HCT116 (cell line): ENCODE measurements at regions not wholly inside any gene's neighbourhood (a gene's known extent, or its start where the extent isn't known, plus 50 kb on each side); places are given as distances from the start of the nearest gene placed in this dataset.

ENCODE experiments used
- ATAC-seq: fragments of 200-7000 bp; cut with Tn5 transposase; 2 replicates; pipeline ENCODE4 v1.9.1; 2020; ENCODE audit warnings: mild to moderate bottlenecking, moderate library complexity
- BruUV-seq: library from RNA; stranded (reverse); fragments of 400-500 nt; replicated peaks from 2 replicates; lab custom pipeline; 2021; lab: Mats Ljungman, UMichigan
- CTCF ChIA-PET: fragments of 300-600 bp; sonication (Branson Sonifier 250); formaldehyde crosslinking; loops from one replicate; lab custom pipeline; 2021; ENCODE audit warnings: antibody characterized with exemption; lab: Charles Lee
- POLR2A ChIA-PET: fragments of 300-600, 350-600 bp; sonication (Branson Sonifier 250); formaldehyde crosslinking; loops from one replicate; lab custom pipeline; 2021; ENCODE audit warnings: antibody characterized with exemption; lab: Charles Lee
- RAD21 ChIA-PET, 2 experiments: fragments of 300-600 bp; sonication (Branson Sonifier 250); formaldehyde crosslinking; loops; one replicate each; lab custom pipeline; 2023; ENCODE audit warnings: low total read pairs in 2 of 2; ENCODE audit not compliant: uncharacterized antibody in 2 of 2, unreplicated experiment in 2 of 2, low non-redundant PET in 1 of 2; lab: Charles Lee
- DNase-seq: peaks from one replicate; pipeline ENCODE4 v3.0.0-alpha.2; 2010; ENCODE audit warnings: low read depth, low spot score
- H2AFZ ChIP-seq: fragments of 200-600 bp; shearing (Covaris generic), sonication (generic); 2 replicates; pipeline ENCODE4 v1.6.1; 2017; ENCODE audit warnings: low read depth, mixed run types, mixed read lengths, antibody characterized with exemption, low read length; ENCODE audit not compliant: poor library complexity, severe bottlenecking
- H3K27ac ChIP-seq: 2 replicates; pipeline ENCODE4 v1.5.1; 2012; ENCODE audit warnings: low read depth, low read length
- H3K27me3 ChIP-seq: fragments of 200-600 bp; sonication (generic); 2 replicates; pipeline ENCODE4 v1.6.1; 2016; ENCODE audit warnings: mixed run types, low read length, mixed read lengths; ENCODE audit not compliant: insufficient read depth
- H3K36me3 ChIP-seq, 2 experiments: fragments of 200-500 bp in 1 of 2; fragments of 200-600 bp in 1 of 2; sonication (Bioruptor generic) in 1 of 2; sonication (generic) in 1 of 2; 2 replicates each; pipeline versions ENCODE4 v1.5.1 to v1.6.1; 2014 to 2016; ENCODE audit warnings: low read length in 2 of 2, inconsistent platforms in 1 of 2, mixed read lengths in 1 of 2, mixed run types in 1 of 2; ENCODE audit not compliant: insufficient read depth in 2 of 2, control insufficient read depth in 1 of 2
- H3K4me1 ChIP-seq, 2 experiments: fragments of 200-600 bp in 1 of 2; sonication (generic) in 1 of 2; 2 replicates each; pipeline versions ENCODE4 v1.5.1 to v1.6.1; 2012 to 2017; ENCODE audit warnings: low read length in 2 of 2, inconsistent platforms in 1 of 2, mild to moderate bottlenecking in 1 of 2, mixed read lengths in 1 of 2, mixed run types in 1 of 2, moderate library complexity in 1 of 2; ENCODE audit not compliant: insufficient read depth in 2 of 2, control insufficient read depth in 1 of 2
- H3K4me2 ChIP-seq: fragments of 200-600 bp; sonication (generic); 2 replicates; pipeline ENCODE4 v1.6.1; 2017; ENCODE audit warnings: mixed run types, low read length, mixed read lengths
- H3K4me3 ChIP-seq, 2 experiments: fragments of 200-600 bp in 1 of 2; sonication (generic) in 1 of 2; replicated peaks in 1 of 2; 2 replicates each; pipeline ENCODE4 v1.5.1; 2011 to 2016; ENCODE audit warnings: low read length in 2 of 2, control low read depth in 1 of 2, low read depth in 1 of 2, mild to moderate bottlenecking in 1 of 2, mixed read lengths in 1 of 2, mixed run types in 1 of 2
- H3K79me2 ChIP-seq: fragments of 200-600 bp; sonication (generic); 2 replicates; pipeline ENCODE4 v1.6.1; 2017; ENCODE audit warnings: mild to moderate bottlenecking, mixed run types, low read length, moderate library complexity, mixed read lengths; ENCODE audit not compliant: insufficient read depth
- H3K9ac ChIP-seq: fragments of 200-600 bp; sonication (generic); 2 replicates; pipeline ENCODE4 v1.6.1; 2016; ENCODE audit warnings: low read length, mixed read lengths
- H3K9me2 ChIP-seq: fragments of 200-600 bp; sonication (generic), shearing (Covaris generic); 2 replicates; pipeline ENCODE4 v1.6.1; 2017; ENCODE audit warnings: mixed run types, mild to moderate bottlenecking, moderate library complexity; ENCODE audit not compliant: insufficient read depth
- H3K9me3 ChIP-seq, 2 experiments: fragments of 200-500 bp in 1 of 2; fragments of 200-600 bp in 1 of 2; sonication (Bioruptor generic) in 1 of 2; sonication (generic) in 1 of 2; 2 replicates each; pipeline ENCODE4 v1.6.1; 2014 to 2017; ENCODE audit warnings: low read length in 2 of 2, mixed read lengths in 2 of 2, inconsistent platforms in 1 of 2, low read depth in 1 of 2, mild to moderate bottlenecking in 1 of 2, mixed run types in 1 of 2, moderate library complexity in 1 of 2; ENCODE audit not compliant: control insufficient read depth in 1 of 2, insufficient read depth in 1 of 2
- H4K20me1 ChIP-seq: fragments of 200-600 bp; sonication (generic), shearing (Covaris generic); 2 replicates; pipeline ENCODE4 v1.6.1; 2017; ENCODE audit warnings: mixed run types, mild to moderate bottlenecking, moderate library complexity; ENCODE audit not compliant: insufficient read depth
- ATF3 ChIP-seq: IDR thresholded peaks from 2 replicates; pipeline ENCODE4 v1.6.1; 2012
- CBX3 ChIP-seq: IDR thresholded peaks from 2 replicates; pipeline ENCODE4 v1.6.1; 2012; ENCODE audit warnings: low read depth
- CEBPB ChIP-seq: IDR thresholded peaks from 2 replicates; pipeline ENCODE4 v1.6.1; 2012; ENCODE audit warnings: low read depth
- EGR1 ChIP-seq: IDR thresholded peaks from 2 replicates; pipeline ENCODE4 v1.6.1; 2012; ENCODE audit warnings: low read depth
- ELF1 ChIP-seq: IDR thresholded peaks from 2 replicates; pipeline ENCODE4 v1.6.1; 2012; ENCODE audit warnings: low read depth, borderline replicate concordance
- EZH2phosphoT487 ChIP-seq: fragments of 200-600 bp; IDR thresholded peaks from 2 replicates; pipeline ENCODE4 v1.6.1; 2018; ENCODE audit warnings: antibody characterized with exemption, borderline replicate concordance
- POLR2A ChIP-seq: IDR thresholded peaks from 2 replicates; pipeline ENCODE4 v1.7.0; 2011; ENCODE audit warnings: borderline replicate concordance; ENCODE audit not compliant: insufficient read depth, insufficient read length; ENCODE audit errors: extremely low read depth
- SP1 ChIP-seq: IDR thresholded peaks from 2 replicates; pipeline ENCODE4 v1.6.1; 2012; ENCODE audit warnings: low read depth
- ZBTB33 ChIP-seq: IDR thresholded peaks from 2 replicates; pipeline ENCODE4 v1.6.1; 2011; ENCODE audit warnings: mild to moderate bottlenecking, low read length, moderate library complexity; ENCODE audit not compliant: insufficient replicate concordance; ENCODE audit errors: extremely low read depth
- intact Hi-C: fragments of 100-400 bp; cut with micrococcal nuclease; formaldehyde crosslinking; loops from 2 replicates; pipeline ENCODE4 v1.10.0; 2022

- Histone ChIP-seq H3K9ac (no peak overlapping the region), H2AFZ (no peak overlapping the region), H3K4me3 (no peak overlapping the region), H4K20me1 (no peaks in the 10 kb centered on the region), H3K36me3 (no peaks in the 10 kb centered on the region), H3K27ac (no peak overlapping the region), H3K4me1 (no peaks in the 10 kb centered on the region), H3K9me2 (no peaks in the 10 kb centered on the region), H3K9me3 (no peaks in the 10 kb centered on the region), H3K27me3 (peaks cover 22% of the 10 kb centered on the region), H3K79me2 (no peaks in the 10 kb centered on the region), H3K4me2 (no peak overlapping the region)
- no peak for ATAC-seq
- ChIA-PET RAD21 (no interaction called here), POLR2A (no interaction called here), CTCF (no interaction called here)
- intact Hi-C loops: no loop called here
- no peak for DNase-seq
- no TSS peak for BruUV-seq
- TF ChIP-seq POLR2A: no peak
- no peak for TF ChIP-seq CBX3
- no peak for TF ChIP-seq CEBPB
- TF ChIP-seq ATF3: no peak
- no peak for TF ChIP-seq EGR1
- no peak for TF ChIP-seq ELF1
- no peak for TF ChIP-seq SP1
- no peak for TF ChIP-seq ZBTB33
These were observed 184.9 kb downstream of the SEC16B start for GRCh38 chr1:177784936-177785335.

- Histone ChIP-seq H3K9me3 (no peaks in the 10 kb centered on the region), H3K79me2 (no peaks in the 10 kb centered on the region), H3K36me3 (no peaks in the 10 kb centered on the region), H2AFZ (no peak overlapping the region), H3K27ac (no peak overlapping the region), H3K4me1 (no peaks in the 10 kb centered on the region), H4K20me1 (no peaks in the 10 kb centered on the region), H3K4me3 (no peak overlapping the region), H3K9me2 (no peaks in the 10 kb centered on the region), H3K27me3 (peaks cover 22% of the 10 kb centered on the region), H3K9ac (no peak overlapping the region), H3K4me2 (no peak overlapping the region)
- intact Hi-C loops: no loop called here
- no peak for TF ChIP-seq EGR1
- TF ChIP-seq CEBPB: no peak
- TF ChIP-seq EZH2phosphoT487: no peak
- RAD21 ChIA-PET: no interaction called here
- BruUV-seq: no TSS peak
- POLR2A ChIA-PET: no interaction called here
- ATAC-seq (no peak), DNase-seq (no peak)
- CTCF ChIA-PET: no interaction called here
These were observed 185.4 kb downstream of the SEC16B start for GRCh38 chr1:177784409-177784808.
